ENCODE measurements at regions not wholly inside any gene's neighbourhood (a gene's known extent, or its start where the extent isn't known, plus 50 kb on each side); places are given as distances from the start of the nearest gene placed in this dataset.
"Not testable (repeated sequence)": the region's sequence is repeated elsewhere in the genome, so short reads cannot be mapped to it uniquely, and the experiment has no call there.

GRCh38 chr20:30610751-30611150 lies 646.7 kb upstream of the DEFB115 start:
- Histone ChIP-seq H3K4me1 (ENCODE audit: control insufficient read depth, insufficient read depth, low read length) (no peaks in the 10 kb centered on the region), H3K36me3 (ENCODE audit: control insufficient read depth in 2 of 2, insufficient read depth in 2 of 2, low read length in 2 of 2) (no peaks in the 10 kb centered on the region), H3K4me3 (ENCODE audit: low read length in 2 of 2) (no peak overlapping the region), H3K27ac (ENCODE audit: low read length) (no peak overlapping the region), H3K9ac (ENCODE audit: low read length in 2 of 2) (no peak overlapping the region), H3K27me3 (ENCODE audit: control insufficient read depth in 1 of 2, insufficient read depth in 2 of 2, low read length in 2 of 2) (no peaks in the 10 kb centered on the region), H3K9me3 (ENCODE audit: control insufficient read depth in 2 of 2, low read length in 2 of 2) (peaks cover 3 to 8% of the 10 kb centered on the region in 2 donors)

- Histone ChIP-seq H3K9me3 (ENCODE audit: control insufficient read depth in 2 of 2, low read length in 2 of 2) (peaks cover 3 to 8% of the 10 kb centered on the region in 2 donors), H3K4me3 (ENCODE audit: low read length in 2 of 2) (no peak overlapping the region), H3K27ac (ENCODE audit: low read length) (no peak overlapping the region), H3K36me3 (ENCODE audit: control insufficient read depth in 2 of 2, insufficient read depth in 2 of 2, low read length in 2 of 2) (no peaks in the 10 kb centered on the region), H3K27me3 (ENCODE audit: control insufficient read depth in 1 of 2, insufficient read depth in 2 of 2, low read length in 2 of 2) (no peaks in the 10 kb centered on the region), H3K9ac (ENCODE audit: low read length in 2 of 2) (no peak overlapping the region), H3K4me1 (ENCODE audit: control insufficient read depth, insufficient read depth, low read length) (no peaks in the 10 kb centered on the region)
Measured at GRCh38 chr20:30611239-30611984, 646.1 kb upstream of the DEFB115 start.

GRCh38 chr20:30612344-30612743 lies 645.1 kb upstream of the DEFB115 start:
- no peak overlapping the region for H3K4me3 ChIP-seq (ENCODE audit: low read length in 2 of 2)
- no peaks in the 10 kb centered on the region for H3K27me3 ChIP-seq (ENCODE audit: control insufficient read depth in 1 of 2, insufficient read depth in 2 of 2, low read length in 2 of 2)
- H3K27ac ChIP-seq (ENCODE audit: low read length) = no peak overlapping the region
- H3K4me1 ChIP-seq (ENCODE audit: control insufficient read depth, insufficient read depth, low read length) = no peaks in the 10 kb centered on the region
- H3K9me3 ChIP-seq (ENCODE audit: control insufficient read depth in 2 of 2, low read length in 2 of 2) = peaks cover 3 to 4% of the 10 kb centered on the region in 2 donors
- H3K36me3 ChIP-seq (ENCODE audit: control insufficient read depth in 2 of 2, insufficient read depth in 2 of 2, low read length in 2 of 2) = no peaks in the 10 kb centered on the region
- no peak overlapping the region for H3K9ac ChIP-seq (ENCODE audit: low read length in 2 of 2)

- H3K9ac ChIP-seq (ENCODE audit: low read length in 2 of 2); H3K27ac ChIP-seq (ENCODE audit: low read length); H3K27me3 ChIP-seq (ENCODE audit: control insufficient read depth in 1 of 2, insufficient read depth in 2 of 2, low read length in 2 of 2); H3K4me3 ChIP-seq (ENCODE audit: low read length in 2 of 2); H3K36me3 ChIP-seq (ENCODE audit: control insufficient read depth in 2 of 2, insufficient read depth in 2 of 2, low read length in 2 of 2); H3K4me1 ChIP-seq (ENCODE audit: control insufficient read depth, insufficient read depth, low read length); H3K9me3 ChIP-seq (ENCODE audit: control insufficient read depth in 2 of 2, low read length in 2 of 2): not testable (repeated sequence)
Measured at GRCh38 chr20:30621346-30621745, 636.1 kb upstream of the DEFB115 start.

- not testable (repeated sequence) for H3K4me1 ChIP-seq (ENCODE audit: control insufficient read depth, insufficient read depth, low read length); H3K9me3 ChIP-seq (ENCODE audit: control insufficient read depth in 2 of 2, low read length in 2 of 2); H3K9ac ChIP-seq (ENCODE audit: low read length in 2 of 2); H3K4me3 ChIP-seq (ENCODE audit: low read length in 2 of 2); H3K36me3 ChIP-seq (ENCODE audit: control insufficient read depth in 2 of 2, insufficient read depth in 2 of 2, low read length in 2 of 2); H3K27ac ChIP-seq (ENCODE audit: low read length); H3K27me3 ChIP-seq (ENCODE audit: control insufficient read depth in 1 of 2, insufficient read depth in 2 of 2, low read length in 2 of 2)
Measured at GRCh38 chr20:30624310-30624709, 633.2 kb upstream of the DEFB115 start.

GRCh38 chr20:30629376-30629775 lies 628.1 kb upstream of the DEFB115 start:
- not testable (repeated sequence) for H3K9ac ChIP-seq (ENCODE audit: low read length in 2 of 2); H3K27me3 ChIP-seq (ENCODE audit: control insufficient read depth in 1 of 2, insufficient read depth in 2 of 2, low read length in 2 of 2); H3K27ac ChIP-seq (ENCODE audit: low read length); H3K4me3 ChIP-seq (ENCODE audit: low read length in 2 of 2); H3K4me1 ChIP-seq (ENCODE audit: control insufficient read depth, insufficient read depth, low read length); H3K9me3 ChIP-seq (ENCODE audit: control insufficient read depth in 2 of 2, low read length in 2 of 2); H3K36me3 ChIP-seq (ENCODE audit: control insufficient read depth in 2 of 2, insufficient read depth in 2 of 2, low read length in 2 of 2)

GRCh38 chr20:30630761-30631160 lies 626.7 kb upstream of the DEFB115 start:
- no peaks in the 10 kb centered on the region for H3K9me3 ChIP-seq (ENCODE audit: control insufficient read depth in 2 of 2, low read length in 2 of 2)
- H3K9ac ChIP-seq (ENCODE audit: low read length in 2 of 2) = no peak overlapping the region
- H3K36me3 ChIP-seq (ENCODE audit: control insufficient read depth in 2 of 2, insufficient read depth in 2 of 2, low read length in 2 of 2) = no peaks in the 10 kb centered on the region
- no peak overlapping the region for H3K27ac ChIP-seq (ENCODE audit: low read length)
- no peak overlapping the region for H3K4me3 ChIP-seq (ENCODE audit: low read length in 2 of 2)
- H3K4me1 ChIP-seq (ENCODE audit: control insufficient read depth, insufficient read depth, low read length) = no peaks in the 10 kb centered on the region
- peaks cover 0 to 2% of the 10 kb centered on the region in 2 donors for H3K27me3 ChIP-seq (ENCODE audit: control insufficient read depth in 1 of 2, insufficient read depth in 2 of 2, low read length in 2 of 2)

- H3K9me3 ChIP-seq (ENCODE audit: control insufficient read depth in 2 of 2, low read length in 2 of 2); H3K4me3 ChIP-seq (ENCODE audit: low read length in 2 of 2); H3K4me1 ChIP-seq (ENCODE audit: control insufficient read depth, insufficient read depth, low read length); H3K27ac ChIP-seq (ENCODE audit: low read length); H3K9ac ChIP-seq (ENCODE audit: low read length in 2 of 2); H3K27me3 ChIP-seq (ENCODE audit: control insufficient read depth in 1 of 2, insufficient read depth in 2 of 2, low read length in 2 of 2); H3K36me3 ChIP-seq (ENCODE audit: control insufficient read depth in 2 of 2, insufficient read depth in 2 of 2, low read length in 2 of 2): not testable (repeated sequence)
Measured at GRCh38 chr20:30631261-30631789, 626.1 kb upstream of the DEFB115 start.

- not testable (repeated sequence) for H3K4me3 ChIP-seq (ENCODE audit: low read length in 2 of 2); H3K27ac ChIP-seq (ENCODE audit: low read length); H3K4me1 ChIP-seq (ENCODE audit: control insufficient read depth, insufficient read depth, low read length); H3K27me3 ChIP-seq (ENCODE audit: control insufficient read depth in 1 of 2, insufficient read depth in 2 of 2, low read length in 2 of 2); H3K36me3 ChIP-seq (ENCODE audit: control insufficient read depth in 2 of 2, insufficient read depth in 2 of 2, low read length in 2 of 2); H3K9ac ChIP-seq (ENCODE audit: low read length in 2 of 2); H3K9me3 ChIP-seq (ENCODE audit: control insufficient read depth in 2 of 2, low read length in 2 of 2)
Measured at GRCh38 chr20:30632773-30633172, 624.7 kb upstream of the DEFB115 start.

GRCh38 chr20:30641522-30641921 lies 615.9 kb upstream of the DEFB115 start:
- not testable (repeated sequence) for H3K36me3 ChIP-seq (ENCODE audit: control insufficient read depth in 2 of 2, insufficient read depth in 2 of 2, low read length in 2 of 2); H3K4me1 ChIP-seq (ENCODE audit: control insufficient read depth, insufficient read depth, low read length); H3K9ac ChIP-seq (ENCODE audit: low read length in 2 of 2); H3K27ac ChIP-seq (ENCODE audit: low read length); H3K27me3 ChIP-seq (ENCODE audit: control insufficient read depth in 1 of 2, insufficient read depth in 2 of 2, low read length in 2 of 2); H3K4me3 ChIP-seq (ENCODE audit: low read length in 2 of 2); H3K9me3 ChIP-seq (ENCODE audit: control insufficient read depth in 2 of 2, low read length in 2 of 2)

GRCh38 chr20:30660982-30661381 lies 596.5 kb upstream of the DEFB115 start:
- not testable (repeated sequence) for H3K27me3 ChIP-seq (ENCODE audit: control insufficient read depth in 1 of 2, insufficient read depth in 2 of 2, low read length in 2 of 2); H3K9me3 ChIP-seq (ENCODE audit: control insufficient read depth in 2 of 2, low read length in 2 of 2); H3K4me3 ChIP-seq (ENCODE audit: low read length in 2 of 2); H3K36me3 ChIP-seq (ENCODE audit: control insufficient read depth in 2 of 2, insufficient read depth in 2 of 2, low read length in 2 of 2); H3K4me1 ChIP-seq (ENCODE audit: control insufficient read depth, insufficient read depth, low read length); H3K9ac ChIP-seq (ENCODE audit: low read length in 2 of 2); H3K27ac ChIP-seq (ENCODE audit: low read length)

All from stomach smooth muscle (tissue), 2 donors.